ENCODE measurements at regions not wholly inside any gene's neighbourhood (a gene's known extent, or its start where the extent isn't known, plus 50 kb on each side); places are given as distances from the start of the nearest gene placed in this dataset.

DNA sequence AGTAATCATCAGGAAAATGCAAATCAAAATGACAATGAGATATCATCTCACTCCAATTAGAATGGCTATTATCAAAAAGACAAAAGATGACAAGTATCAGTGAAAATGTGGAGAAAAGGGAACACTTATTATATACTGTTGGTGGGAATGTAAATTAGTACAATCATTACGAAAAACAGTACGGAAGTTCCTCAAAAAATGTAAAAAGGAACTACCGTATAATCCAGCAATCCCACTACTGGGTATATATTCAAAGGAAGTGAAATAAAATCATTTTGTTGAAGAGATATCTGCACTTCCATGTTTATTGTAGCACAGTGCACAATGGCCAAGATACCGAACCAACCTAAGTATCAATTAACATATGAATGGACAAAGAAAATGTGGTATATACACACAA lies 52.4 kb upstream of the TEX51 start:
- TF ChIP-seq CTCF (IDR thresholded peaks at IDR 0.05; ENCODE audit: low read length) (no peak), EZH2 (IDR thresholded peaks at IDR 0.05; ENCODE audit: borderline replicate concordance, low read length) (no peak)

Measured in OCI-LY1 (cell line).